ENCODE measurements at regions not wholly inside any gene's neighbourhood (a gene's known extent, or its start where the extent isn't known, plus 50 kb on each side); places are given as distances from the start of the nearest gene placed in this dataset.

- TF ChIP-seq POLR2A (IDR thresholded peaks at IDR 0.05; ENCODE audit: low read depth, low read length) (no peak), POLR2AphosphoS5 (IDR thresholded peaks at IDR 0.05; ENCODE audit: insufficient read depth, low read depth, low read length) (no peak), MAX (IDR thresholded peaks at IDR 0.05; ENCODE audit: insufficient read depth, insufficient read length) (no peak), MYC (IDR thresholded peaks at IDR 0.05; ENCODE audit: low read depth, low read length) (no peak), GATA2 (IDR thresholded peaks at IDR 0.05; ENCODE audit: insufficient read depth, insufficient read length, low read depth, low read length) (no peak), EZH2 (IDR thresholded peaks at IDR 0.05; ENCODE audit: borderline replicate concordance, low read depth, low read length, severe bottlenecking) (no peak), FOS (IDR thresholded peaks at IDR 0.05; ENCODE audit: borderline replicate concordance, insufficient read depth, low read length) (no peak)
- TF ChIP-seq, protein P1, sequence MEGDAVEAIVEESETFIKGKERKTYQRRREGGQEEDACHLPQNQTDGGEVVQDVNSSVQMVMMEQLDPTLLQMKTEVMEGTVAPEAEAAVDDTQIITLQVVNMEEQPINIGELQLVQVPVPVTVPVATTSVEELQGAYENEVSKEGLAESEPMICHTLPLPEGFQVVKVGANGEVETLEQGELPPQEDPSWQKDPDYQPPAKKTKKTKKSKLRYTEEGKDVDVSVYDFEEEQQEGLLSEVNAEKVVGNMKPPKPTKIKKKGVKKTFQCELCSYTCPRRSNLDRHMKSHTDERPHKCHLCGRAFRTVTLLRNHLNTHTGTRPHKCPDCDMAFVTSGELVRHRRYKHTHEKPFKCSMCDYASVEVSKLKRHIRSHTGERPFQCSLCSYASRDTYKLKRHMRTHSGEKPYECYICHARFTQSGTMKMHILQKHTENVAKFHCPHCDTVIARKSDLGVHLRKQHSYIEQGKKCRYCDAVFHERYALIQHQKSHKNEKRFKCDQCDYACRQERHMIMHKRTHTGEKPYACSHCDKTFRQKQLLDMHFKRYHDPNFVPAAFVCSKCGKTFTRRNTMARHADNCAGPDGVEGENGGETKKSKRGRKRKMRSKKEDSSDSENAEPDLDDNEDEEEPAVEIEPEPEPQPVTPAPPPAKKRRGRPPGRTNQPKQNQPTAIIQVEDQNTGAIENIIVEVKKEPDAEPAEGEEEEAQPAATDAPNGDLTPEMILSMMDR (IDR thresholded peaks at IDR 0.05; ENCODE audit: extremely low read depth in 1 of 2, insufficient read depth in 1 of 2, low read depth in 1 of 2, low read length in 2 of 2) = no peak
Observed at GRCh38 chr7:94843553-94843952, 63.8 kb upstream of the PPP1R9A start.
